GM19395 (cell line): ENCODE measurements at regions not wholly inside any gene's neighbourhood (a gene's known extent, or its start where the extent isn't known, plus 50 kb on each side); places are given as distances from the start of the nearest gene placed in this dataset.

ENCODE experiments used
- ATAC-seq: cut with Tn5 transposase; IDR thresholded peaks from one replicate; pipeline ENCODE4 v1.9.1; 2021; ENCODE audit warnings: mild to moderate bottlenecking, moderate library complexity; ENCODE audit not compliant: unreplicated experiment

GRCh38 chr12:87930033-87930432, 99.2 kb downstream of the C12orf50 start:
- no peak for ATAC-seq

- no peak for ATAC-seq
Observed at GRCh38 chr12:87929346-87929745, 99.9 kb downstream of the C12orf50 start.

DNA sequence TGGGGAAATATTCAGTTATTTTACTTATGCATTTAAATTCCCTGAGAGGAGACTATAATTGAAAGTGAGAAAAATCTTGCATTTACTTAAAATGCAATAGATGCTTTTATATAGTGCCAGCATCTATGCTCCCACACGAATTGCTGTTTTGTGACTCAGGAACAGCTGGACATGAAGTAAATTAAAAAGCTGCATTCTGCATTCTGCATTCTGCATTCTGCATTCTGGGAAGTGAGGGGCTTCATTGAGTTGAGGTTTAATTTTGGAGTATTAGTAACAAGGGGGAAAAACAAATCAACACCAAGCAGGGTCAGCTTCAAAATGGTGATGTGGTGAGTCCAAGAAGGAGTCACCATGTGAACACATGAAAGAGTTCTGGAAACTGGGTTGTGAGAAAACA, 101.2 kb downstream of the C12orf50 start:
- no peak for ATAC-seq

GRCh38 chr12:87925021-87925420, 104.2 kb downstream of the C12orf50 start:
- ATAC-seq, result no peak

DNA sequence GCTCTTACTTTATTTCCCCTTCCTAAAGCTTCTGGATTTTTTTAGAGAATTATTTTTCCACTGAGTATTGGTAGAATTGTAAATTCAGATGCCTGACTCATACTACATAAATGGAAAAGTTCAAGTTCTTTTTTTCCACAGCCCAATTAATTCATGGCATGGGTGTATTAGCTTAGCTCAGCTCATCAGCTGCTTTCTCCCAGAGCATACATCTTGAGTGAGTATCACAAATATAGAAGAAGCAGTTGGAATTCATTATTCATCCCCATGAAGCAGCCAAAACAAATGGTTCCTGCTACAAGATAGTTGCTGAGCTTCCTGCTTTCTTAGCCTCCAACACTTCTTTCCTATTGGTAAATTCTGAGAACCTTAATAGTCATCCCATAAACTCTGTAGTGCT, 105.1 kb downstream of the C12orf50 start:
- no peak for ATAC-seq

GRCh38 chr12:87923361-87923760, 105.8 kb downstream of the C12orf50 start:
- no peak for ATAC-seq

GRCh38 chr12:87922736-87923135, 106.5 kb downstream of the C12orf50 start:
- no peak for ATAC-seq

DNA sequence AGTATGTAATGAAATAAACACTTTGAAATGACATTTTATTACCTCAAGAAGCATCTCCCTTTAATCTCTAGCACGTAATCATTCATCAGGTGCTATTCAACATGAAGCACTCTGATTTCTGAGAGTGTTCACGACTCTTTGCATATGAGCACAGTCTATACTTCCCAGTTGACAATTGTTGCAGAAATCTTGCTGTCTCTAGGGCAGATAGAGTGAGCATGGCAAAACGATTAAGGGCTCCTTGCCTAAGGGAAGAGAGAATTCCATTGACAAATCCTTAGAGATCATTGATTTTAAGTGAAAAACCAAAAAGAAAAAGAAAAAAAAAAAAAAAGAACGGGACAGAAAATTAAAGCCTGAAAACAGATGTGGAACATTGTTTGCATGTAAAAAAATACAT, 107.6 kb downstream of the C12orf50 start:
- no peak for ATAC-seq

DNA sequence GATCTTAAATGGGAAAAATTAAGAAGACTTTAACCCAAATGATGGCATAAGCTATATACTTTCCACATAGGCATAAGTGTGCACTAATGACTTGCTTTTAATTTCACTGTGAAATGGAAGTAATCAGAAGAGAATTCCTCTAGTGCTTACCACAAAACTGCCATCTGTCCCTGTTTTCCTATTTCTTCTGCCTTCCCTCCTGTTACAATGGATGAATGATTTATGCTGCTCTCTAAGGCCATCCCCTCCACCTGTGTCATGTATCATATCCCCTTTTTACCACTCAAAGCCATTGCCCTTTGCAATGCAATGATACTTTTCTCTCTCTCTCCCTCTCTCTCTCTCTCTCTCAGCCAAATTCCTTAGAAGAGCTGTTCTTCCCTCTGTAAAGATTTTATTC, 109.1 kb downstream of the C12orf50 start:
- no peak for ATAC-seq

DNA sequence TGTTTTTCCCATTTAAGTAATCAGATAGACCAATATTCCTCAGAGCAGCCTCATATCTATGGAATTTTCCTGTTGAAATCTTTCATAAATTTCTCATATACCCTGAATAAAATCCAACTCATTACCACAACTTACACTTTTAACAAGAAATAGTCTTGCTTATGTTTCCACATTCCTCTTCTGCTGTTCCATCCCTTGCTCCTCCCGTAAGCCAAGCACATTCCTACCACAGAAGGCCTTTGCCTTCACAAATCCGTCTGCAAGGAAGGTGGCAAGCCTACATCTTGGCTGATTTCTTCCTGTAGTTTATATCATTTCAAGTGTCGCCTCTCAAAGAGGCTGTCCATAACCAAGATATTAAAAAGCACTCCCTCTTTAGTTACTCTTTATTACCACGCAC, 127.7 kb downstream of the C12orf50 start:
- no peak for ATAC-seq

- ATAC-seq, result no peak
Observed at GRCh38 chr12:87897662-87898061, 131.5 kb downstream of the C12orf50 start.

DNA sequence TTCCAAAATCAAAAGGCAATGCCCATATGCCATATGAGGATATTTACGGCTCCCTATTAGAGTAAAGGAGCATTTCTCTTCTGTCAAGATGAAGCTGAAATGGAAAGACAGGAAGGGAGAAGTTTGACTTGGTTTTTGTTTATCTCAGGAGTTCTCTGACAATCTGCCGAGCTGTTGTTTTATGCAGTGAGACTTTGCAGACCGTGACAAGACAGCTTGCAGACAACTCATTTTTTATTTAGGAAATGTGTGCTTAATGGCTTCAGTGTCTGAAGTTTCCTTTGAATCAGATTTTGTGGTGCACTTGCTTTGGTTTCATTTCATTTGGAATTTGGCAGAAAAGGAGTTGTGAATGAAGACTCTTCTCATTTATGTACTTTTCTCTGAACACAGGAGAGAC, 145.4 kb downstream of the C12orf50 start:
- no peak for ATAC-seq

- no peak for ATAC-seq
Observed at GRCh38 chr12:87879141-87879540, 150.1 kb downstream of the C12orf50 start.

DNA sequence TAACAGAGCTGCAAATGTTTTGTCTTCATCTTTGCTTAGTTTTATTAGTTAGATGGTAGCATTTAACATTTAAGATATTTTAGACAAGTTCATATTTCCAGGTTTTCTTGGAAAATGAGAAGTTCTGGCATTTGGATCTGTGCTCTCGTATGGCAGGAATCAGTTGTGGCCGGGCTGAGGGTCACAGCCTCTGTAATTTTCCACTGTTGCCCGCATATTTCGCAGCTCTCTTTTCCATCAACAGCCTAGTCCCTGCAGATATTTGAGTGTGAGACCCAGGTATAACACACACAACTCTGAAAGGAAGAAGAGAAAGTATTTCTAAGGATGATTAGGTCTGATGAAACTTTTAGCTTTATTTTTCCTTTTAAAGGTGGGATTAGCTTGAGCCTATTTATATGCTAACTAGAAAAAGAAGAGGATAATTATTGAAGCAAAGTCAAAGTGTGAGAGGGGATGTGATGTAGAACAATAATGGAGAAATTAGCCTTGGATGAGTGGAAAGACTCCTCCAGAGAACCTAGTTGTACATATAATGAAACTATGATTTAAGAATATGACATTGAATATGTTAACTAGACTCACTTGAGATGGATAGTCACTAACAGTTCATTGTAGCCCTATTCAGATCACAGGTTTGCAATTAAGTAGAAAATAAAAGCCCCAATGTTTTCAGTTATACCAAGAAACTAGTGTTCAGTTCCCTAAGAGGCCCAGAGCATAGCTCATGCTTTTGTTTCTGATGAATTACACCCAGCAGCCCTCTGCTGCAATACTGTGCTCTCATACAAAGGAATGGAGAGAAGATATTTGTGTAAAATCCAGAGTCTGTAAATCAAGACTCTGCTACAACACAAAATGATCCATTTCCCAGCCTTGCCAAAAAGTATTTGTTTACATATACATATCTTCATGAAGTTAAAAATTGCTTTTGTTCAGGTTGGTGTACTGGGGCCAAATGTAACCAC, 158.4 kb downstream of the C12orf50 start:
- ATAC-seq, result no peak

- no peak for ATAC-seq
Observed at GRCh38 chr12:87870061-87870460, 159.1 kb downstream of the C12orf50 start.

DNA sequence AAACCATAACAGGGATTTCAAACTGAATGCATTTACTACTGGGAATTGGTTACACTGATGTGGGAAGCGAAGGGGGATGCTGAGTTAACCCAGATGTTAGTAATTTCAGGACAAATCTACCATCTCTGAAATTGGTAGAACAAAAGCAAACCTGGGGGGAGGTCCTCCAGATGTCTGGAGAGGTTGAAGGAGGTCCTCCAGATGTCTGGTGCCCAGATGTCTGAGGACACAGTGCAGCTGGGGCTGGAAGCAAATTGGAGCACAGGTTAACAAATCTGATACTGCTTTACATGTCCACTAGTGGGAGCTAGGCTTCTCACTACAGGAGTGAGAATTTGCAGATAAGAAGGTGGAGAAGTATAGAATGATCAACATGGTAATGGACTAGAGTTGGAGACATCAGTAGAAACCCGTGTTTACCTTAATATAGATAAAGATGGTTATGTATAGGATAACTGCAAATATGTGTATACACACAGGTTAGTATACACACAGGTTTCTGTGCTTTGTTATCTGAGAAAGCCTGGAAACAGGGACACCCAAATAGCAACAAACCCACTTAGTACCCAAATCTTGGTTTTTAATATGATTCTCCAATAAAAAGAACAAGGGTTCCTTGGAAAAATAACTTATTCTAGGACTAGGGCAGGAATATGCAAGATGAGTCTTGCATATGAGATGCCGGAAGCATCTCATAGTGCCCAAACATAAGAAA, 162.5 kb downstream of the C12orf50 start:
- peak; percentile 55 for ATAC-seq

GRCh38 chr12:87861791-87862190, 167.4 kb downstream of the C12orf50 start:
- ATAC-seq, result no peak

DNA sequence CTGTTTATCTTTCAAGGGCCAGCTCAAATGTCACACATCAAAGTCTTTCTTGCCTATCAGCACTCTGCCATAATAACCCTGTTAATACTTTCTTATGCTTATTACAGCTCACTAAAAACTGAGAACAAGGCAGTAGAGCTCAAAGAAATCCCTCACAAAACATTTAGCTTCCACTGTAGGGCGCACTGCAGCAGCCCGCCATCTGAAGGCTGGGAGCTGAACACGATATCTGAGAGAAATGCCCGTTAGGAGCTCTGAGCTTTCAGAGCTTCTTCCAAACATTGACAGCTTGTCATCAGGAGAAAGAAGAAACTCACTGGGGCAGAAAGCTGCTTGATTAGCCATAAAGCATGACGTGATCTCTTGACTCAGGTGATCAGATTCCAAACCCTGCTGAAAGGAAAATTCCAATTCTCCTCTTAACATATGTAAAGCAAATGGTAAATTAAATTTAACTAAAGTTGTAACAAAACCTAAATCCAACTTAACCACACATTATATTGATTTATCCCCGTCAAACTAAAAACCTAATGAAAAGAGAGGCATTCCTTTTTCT, 175.7 kb downstream of the C12orf50 start:
- no peak for ATAC-seq

GRCh38 chr12:87849074-87849473, 180.1 kb downstream of the C12orf50 start:
- ATAC-seq, result no peak

- ATAC-seq, result peak; percentile 86
Observed at GRCh38 chr12:87848248-87848868, 180.8 kb downstream of the C12orf50 start.

GRCh38 chr12:87847147-87847546, 182.1 kb downstream of the C12orf50 start:
- no peak for ATAC-seq
